ENCODE measurements at regions not wholly inside any gene's neighbourhood (a gene's known extent, or its start where the extent isn't known, plus 50 kb on each side); places are given as distances from the start of the nearest gene placed in this dataset.
A peak's percentile ranks its signal among the peaks of the same experiment; 100 is the strongest.

GRCh38 chr2:2848621-2849333 is 517.7 kb upstream of the MYT1L start:
- DNase-seq (ENCODE audit: low spot score in 2 of 2): no peak
- intact Hi-C loops (cut with DNase I; ENCODE audit: low total_unique reads): no loop called here

GRCh38 chr2:2848198-2848597 is 517.1 kb upstream of the MYT1L start:
- H3K4me3 ChIP-seq (ENCODE audit: low read depth, poor library complexity, severe bottlenecking): no peak overlapping the region
- 87 to 89% methylated on average over 6 of the region's 6 CpGs for WGBS, 2 donors
- TF ChIP-seq CTCF (IDR thresholded peaks at IDR 0.05) (peak in 1 of 3 donors; percentile 10), POLR2A (IDR thresholded peaks at IDR 0.05) (no peak)
- intact Hi-C loops (cut with DNase I; ENCODE audit: low total_unique reads): no loop called here
- DNase-seq (ENCODE audit: low spot score in 2 of 2): no peak

More at GRCh38 chr2:2848621-2849333, 517.7 kb upstream of the MYT1L start:
- WGBS, 2 donors: 65 to 71% methylated on average over 6 of the region's 6 CpGs
- no peak overlapping the region for H3K4me3 ChIP-seq (ENCODE audit: low read depth, poor library complexity, severe bottlenecking)
- TF ChIP-seq POLR2A (IDR thresholded peaks at IDR 0.05): no peak
- no peak for TF ChIP-seq CTCF (IDR thresholded peaks at IDR 0.05)

GRCh38 chr2:2847209-2847676 is 516.2 kb upstream of the MYT1L start:
- TF ChIP-seq CTCF (IDR thresholded peaks at IDR 0.05): no peak
- TF ChIP-seq POLR2A (IDR thresholded peaks at IDR 0.05): no peak
- whole genome bisulfite sequencing, 2 donors: 33 to 47% methylated on average over 5 of the region's 5 CpGs
- intact Hi-C loops (cut with DNase I; ENCODE audit: low total_unique reads): no loop called here
- H3K4me3 ChIP-seq (ENCODE audit: low read depth, poor library complexity, severe bottlenecking): no peak overlapping the region
- DNase-seq (ENCODE audit: low spot score in 2 of 2): no peak

- no peak overlapping the region for H3K4me3 ChIP-seq (ENCODE audit: low read depth, poor library complexity, severe bottlenecking)
- intact Hi-C loops (cut with DNase I; ENCODE audit: low total_unique reads): no loop called here
- DNase-seq (ENCODE audit: low spot score in 2 of 2): no peak
- TF ChIP-seq CTCF (IDR thresholded peaks at IDR 0.05) (no peak), POLR2A (IDR thresholded peaks at IDR 0.05) (no peak)
- 20 to 30% methylated on average over 15 to 17 of the region's 17 CpGs for WGBS, 2 donors
Observed at GRCh38 chr2:2846332-2847208, 515.5 kb upstream of the MYT1L start.

- H3K4me3 ChIP-seq (ENCODE audit: low read depth, poor library complexity, severe bottlenecking): no peak overlapping the region
- no peak for DNase-seq (ENCODE audit: low spot score in 2 of 2)
- TF ChIP-seq POLR2A (IDR thresholded peaks at IDR 0.05): no peak
- TF ChIP-seq CTCF (IDR thresholded peaks at IDR 0.05): no peak
- intact Hi-C loops (cut with DNase I; ENCODE audit: low total_unique reads): no loop called here
- WGBS, 2 donors: 41 to 50% methylated on average over 14 of the region's 14 CpGs
Observed at GRCh38 chr2:2845806-2846315, 514.8 kb upstream of the MYT1L start.

Data from lower leg skin (tissue), 4 donors.